K562 (cell line): ENCODE measurements at regions not wholly inside any gene's neighbourhood (a gene's known extent, or its start where the extent isn't known, plus 50 kb on each side); places are given as distances from the start of the nearest gene placed in this dataset.
"Not testable (repeated sequence)": the region's sequence is repeated elsewhere in the genome, so short reads cannot be mapped to it uniquely, and the experiment has no call there.

Experiments used
- BACH1 ChIP-seq: fragments of 200-800 bp; sonication (Bioruptor generic); IDR thresholded peaks from 2 replicates; pipeline ENCODE4 v1.6.1; 2016; ENCODE audit warnings: missing genetic modification characterization, missing compliant biosample characterization
- CTCF ChIP-seq, 3 experiments: IDR thresholded peaks in 2 of 3; conservative IDR thresholded peaks in 1 of 3; 2 replicates each; pipeline ENCODE4 v1.5.1; 2011 to 2012; ENCODE audit warnings: low read length in 3 of 3, mild to moderate bottlenecking in 3 of 3, control low read depth in 2 of 3, improper control_type of control experiment in 1 of 3, inconsistent platforms in 1 of 3, low read depth in 1 of 3, mixed read lengths in 1 of 3, moderate library complexity in 1 of 3; ENCODE audit not compliant: insufficient read depth in 2 of 3
- HDAC8 ChIP-seq: fragments of 450-650 bp; IDR thresholded peaks from 2 replicates; pipeline ENCODE4 v1.6.1; 2016; ENCODE audit warnings: mild to moderate bottlenecking, missing genetic modification characterization, moderate library complexity, missing compliant biosample characterization
- LARP7 ChIP-seq: fragments of 450-650 bp; IDR thresholded peaks from 2 replicates; pipeline ENCODE4 v1.6.1; 2016
- MYC ChIP-seq, 2 experiments: fragments of 250-450 bp in 1 of 2; sonication (Bioruptor Pico) in 1 of 2; IDR thresholded peaks; 2 replicates each; pipeline versions ENCODE4 v1.5.1 to v1.6.1; 2012 to 2021; ENCODE audit warnings: low read depth in 2 of 2, borderline replicate concordance in 1 of 2, improper control_type of control experiment in 1 of 2, low read length in 1 of 2, mild to moderate bottlenecking in 1 of 2, moderate library complexity in 1 of 2
- MYNN ChIP-seq, 2 experiments: sonication (generic); formaldehyde crosslinking in 1 of 2; IDR thresholded peaks; 2 replicates each; pipeline versions ENCODE4 v1.5.0 to v1.6.1; 2016 to 2020; ENCODE audit warnings: antibody characterized with exemption in 1 of 2, missing genetic modification reagents in 1 of 2
- PHB ChIP-seq: fragments of 250-450 bp; sonication (Bioruptor Pico); IDR thresholded peaks from 2 replicates; pipeline ENCODE4 v1.5.0; 2021
- POLR2A ChIP-seq: fragments of 450-650 bp; conservative IDR thresholded peaks from 2 replicates; pipeline ENCODE4 v1.6.1; 2016
- SIN3A ChIP-seq, 2 experiments: fragments of 150-350 bp in 1 of 2; IDR thresholded peaks; 2 replicates each; pipeline ENCODE4 v1.6.1; 2011 to 2016; ENCODE audit warnings: borderline replicate concordance in 2 of 2, low read depth in 2 of 2, low read length in 2 of 2, mild to moderate bottlenecking in 2 of 2, moderate library complexity in 2 of 2; ENCODE audit not compliant: control insufficient read depth in 1 of 2
- TAF15 ChIP-seq: fragments of 200-400 bp; formaldehyde crosslinking; IDR thresholded peaks from 2 replicates; pipeline ENCODE4 v1.6.1; 2017; ENCODE audit warnings: mild to moderate bottlenecking, low read depth, low read length, moderate library complexity
- ZC3H4 ChIP-seq: sonication (generic); formaldehyde crosslinking; IDR thresholded peaks from 2 replicates; pipeline ENCODE4 v1.9.0; 2021; ENCODE audit warnings: missing genetic modification reagents, borderline replicate concordance
- ZNF121 ChIP-seq: sonication (generic); formaldehyde crosslinking; conservative IDR thresholded peaks from 2 replicates; pipeline ENCODE4 v1.8.0; 2022; ENCODE audit warnings: missing genetic modification reagents
- ZNF224 ChIP-seq: sonication (generic); formaldehyde crosslinking; IDR thresholded peaks from 2 replicates; pipeline ENCODE4 v1.8.0; 2022; ENCODE audit warnings: mild to moderate bottlenecking, missing genetic modification reagents
- ZNF586 ChIP-seq: fragments of 450-650 bp; formaldehyde crosslinking; conservative IDR thresholded peaks from 2 replicates; pipeline ENCODE4 v1.4.0; 2020; ENCODE audit warnings: mild to moderate bottlenecking, moderate library complexity

GRCh38 chr15:20069043-20069442 lies 472.6 kb downstream of the GOLGA6L6 start:
- not testable (repeated sequence) for TF ChIP-seq BACH1 (tag); CTCF (IDR thresholded peaks at IDR 0.05 in 2 of 3, conservative IDR thresholded peaks at IDR 0.05 in 1 of 3; ENCODE audit: insufficient read depth in 2 of 3, low read depth in 1 of 3, low read length in 3 of 3); ZC3H4 (CRISPR knock-in tag); ZNF586 (CRISPR knock-in tag); POLR2A; MYC (IDR thresholded peaks at IDR 0.05; ENCODE audit: low read depth, low read length); MYC (CRISPR knock-in tag; IDR thresholded peaks at IDR 0.05; ENCODE audit: borderline replicate concordance, low read depth); PHB (CRISPR knock-in tag); TAF15; ZNF121 (CRISPR knock-in tag); HDAC8 (tag); MYNN (IDR thresholded peaks at IDR 0.05); MYNN (CRISPR knock-in tag; IDR thresholded peaks at IDR 0.05); ZNF224; LARP7; SIN3A (IDR thresholded peaks at IDR 0.05; ENCODE audit: borderline replicate concordance in 2 of 2, control insufficient read depth in 1 of 2, low read depth in 2 of 2, low read length in 2 of 2)
